ENCODE measurements at regions not wholly inside any gene's neighbourhood (a gene's known extent, or its start where the extent isn't known, plus 50 kb on each side); places are given as distances from the start of the nearest gene placed in this dataset.
"Not testable (repeated sequence)": the region's sequence is repeated elsewhere in the genome, so short reads cannot be mapped to it uniquely, and the experiment has no call there.

DNA sequence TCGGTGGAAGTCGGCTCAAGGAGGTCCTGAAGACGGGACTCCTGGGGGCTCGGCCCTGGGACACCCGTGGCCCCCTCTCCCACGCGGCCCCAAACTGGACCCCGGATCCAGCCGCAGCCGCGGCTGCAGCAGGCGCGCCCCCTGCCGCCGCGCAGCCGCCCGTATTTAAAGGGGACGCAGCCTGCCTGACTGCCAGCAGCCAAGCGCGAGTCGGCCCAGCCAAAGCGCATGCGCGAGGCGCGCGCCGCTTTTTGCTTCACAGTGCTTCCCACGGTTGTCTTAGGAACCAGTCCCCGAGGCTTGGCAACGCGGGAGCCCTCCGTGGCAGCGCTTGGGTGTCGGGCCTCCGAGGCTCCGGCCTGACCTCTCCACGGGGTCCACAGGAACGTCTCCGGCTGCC is 684.4 kb downstream of the KCNJ18 start:
- WGBS, 2 experiments (ENCODE audit: insufficient coverage in 2 of 2): 100% methylated on average over 13 of the region's 41 CpGs; no CpG with 5 or more reads in 1 of the 2 experiments

DNA sequence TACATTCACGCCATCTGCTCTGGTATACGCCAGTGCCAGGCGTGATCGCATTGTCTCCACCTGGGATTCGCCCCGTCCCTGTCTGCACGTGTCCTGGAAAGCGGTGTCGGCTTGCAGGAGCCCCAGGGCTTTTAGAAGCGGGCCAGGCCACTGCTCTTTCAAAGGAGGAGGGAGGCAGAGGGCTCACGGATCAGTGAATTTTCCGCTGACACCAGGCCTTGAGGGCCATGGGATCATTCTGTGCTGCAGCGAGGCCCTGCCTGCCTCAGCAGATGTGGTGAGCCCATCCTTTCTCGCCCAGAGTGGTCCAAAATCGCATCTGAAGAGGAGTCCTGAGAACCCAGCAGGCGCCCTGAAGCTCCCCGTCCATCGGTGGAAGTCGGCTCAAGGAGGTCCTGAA is 686.4 kb downstream of the KCNJ18 start:
- H3K27ac ChIP-seq (ENCODE audit: low read depth, low read length, severe bottlenecking); H3K36me3 ChIP-seq (ENCODE audit: control insufficient read depth, insufficient read depth, low read length); H3K4me1 ChIP-seq (ENCODE audit: control insufficient read depth, insufficient read depth, low read length, poor library complexity, severe bottlenecking); H3K4me3 ChIP-seq (ENCODE audit: extremely low read depth, insufficient read depth, low read length, poor library complexity, severe bottlenecking): not testable (repeated sequence)
- WGBS, 2 experiments (ENCODE audit: insufficient coverage in 2 of 2): no CpG with 5 or more reads among the region's 19 CpGs
- peaks cover 13% of the 10 kb centered on the region for H3K9me3 ChIP-seq (ENCODE audit: control insufficient read depth, low read length)

More for the DNA sequence above, 684.4 kb downstream of the KCNJ18 start:
- not testable (repeated sequence) for H3K4me1 ChIP-seq (ENCODE audit: control insufficient read depth, insufficient read depth, low read length, poor library complexity, severe bottlenecking); H3K36me3 ChIP-seq (ENCODE audit: control insufficient read depth, insufficient read depth, low read length); H3K4me3 ChIP-seq (ENCODE audit: extremely low read depth, insufficient read depth, low read length, poor library complexity, severe bottlenecking); H3K27ac ChIP-seq (ENCODE audit: low read depth, low read length, severe bottlenecking)
- H3K9me3 ChIP-seq (ENCODE audit: control insufficient read depth, low read length): peaks cover 21% of the 10 kb centered on the region

DNA sequence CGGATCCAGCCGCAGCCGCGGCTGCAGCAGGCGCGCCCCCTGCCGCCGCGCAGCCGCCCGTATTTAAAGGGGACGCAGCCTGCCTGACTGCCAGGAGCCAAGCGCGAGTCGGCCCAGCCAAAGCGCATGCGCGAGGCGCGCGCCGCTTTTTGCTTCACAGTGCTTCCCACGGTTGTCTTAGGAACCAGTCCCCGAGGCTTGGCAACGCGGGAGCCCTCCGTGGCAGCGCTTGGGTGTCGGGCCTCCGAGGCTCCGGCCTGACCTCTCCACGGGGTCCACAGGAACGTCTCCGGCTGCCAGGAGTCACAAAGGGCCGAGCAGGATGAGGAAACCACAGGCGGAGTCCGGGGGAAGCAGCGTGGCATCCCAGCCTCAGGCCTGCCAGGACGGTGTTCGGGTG is 689.3 kb downstream of the KCNJ18 start:
- H3K4me1 ChIP-seq (ENCODE audit: control insufficient read depth, insufficient read depth, low read length, poor library complexity, severe bottlenecking); H3K36me3 ChIP-seq (ENCODE audit: control insufficient read depth, insufficient read depth, low read length); H3K9me3 ChIP-seq (ENCODE audit: control insufficient read depth, low read length); H3K27ac ChIP-seq (ENCODE audit: low read depth, low read length, severe bottlenecking); H3K4me3 ChIP-seq (ENCODE audit: extremely low read depth, insufficient read depth, low read length, poor library complexity, severe bottlenecking): not testable (repeated sequence)
- no CpG with 5 or more reads among the region's 40 CpGs for WGBS, 2 experiments (ENCODE audit: insufficient coverage in 2 of 2)

DNA sequence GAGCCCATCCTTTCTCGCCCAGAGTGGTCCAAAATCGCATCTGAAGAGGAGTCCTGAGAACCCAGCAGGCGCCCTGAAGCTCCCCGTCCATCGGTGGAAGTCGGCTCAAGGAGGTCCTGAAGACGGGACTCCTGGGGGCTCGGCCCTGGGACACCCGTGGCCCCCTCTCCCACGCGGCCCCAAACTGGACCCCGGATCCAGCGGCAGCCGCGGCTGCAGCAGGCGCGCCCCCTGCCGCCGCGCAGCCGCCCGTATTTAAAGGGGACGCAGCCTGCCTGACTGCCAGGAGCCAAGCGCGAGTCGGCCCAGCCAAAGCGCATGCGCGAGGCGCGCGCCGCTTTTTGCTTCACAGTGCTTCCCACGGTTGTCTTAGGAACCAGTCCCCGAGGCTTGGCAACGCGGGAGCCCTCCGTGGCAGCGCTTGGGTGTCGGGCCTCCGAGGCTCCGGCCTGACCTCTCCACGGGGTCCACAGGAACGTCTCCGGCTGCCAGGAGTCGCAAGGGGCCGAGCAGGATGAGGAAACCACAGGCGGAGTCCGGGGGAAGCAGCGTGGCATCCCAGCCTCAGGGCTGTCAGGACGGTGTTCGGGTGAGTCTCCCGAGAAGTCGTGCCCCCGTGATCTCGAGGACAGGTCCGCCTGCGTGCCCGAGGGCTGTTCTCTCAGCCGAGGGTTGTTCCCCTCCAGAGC is 691.6 kb downstream of the KCNJ18 start:
- H3K36me3 ChIP-seq (ENCODE audit: control insufficient read depth, insufficient read depth, low read length); H3K4me1 ChIP-seq (ENCODE audit: control insufficient read depth, insufficient read depth, low read length, poor library complexity, severe bottlenecking); H3K4me3 ChIP-seq (ENCODE audit: extremely low read depth, insufficient read depth, low read length, poor library complexity, severe bottlenecking); H3K9me3 ChIP-seq (ENCODE audit: control insufficient read depth, low read length); H3K27ac ChIP-seq (ENCODE audit: low read depth, low read length, severe bottlenecking): not testable (repeated sequence)
- no CpG with 5 or more reads among the region's 60 CpGs for WGBS, 2 experiments (ENCODE audit: insufficient coverage in 2 of 2)

DNA sequence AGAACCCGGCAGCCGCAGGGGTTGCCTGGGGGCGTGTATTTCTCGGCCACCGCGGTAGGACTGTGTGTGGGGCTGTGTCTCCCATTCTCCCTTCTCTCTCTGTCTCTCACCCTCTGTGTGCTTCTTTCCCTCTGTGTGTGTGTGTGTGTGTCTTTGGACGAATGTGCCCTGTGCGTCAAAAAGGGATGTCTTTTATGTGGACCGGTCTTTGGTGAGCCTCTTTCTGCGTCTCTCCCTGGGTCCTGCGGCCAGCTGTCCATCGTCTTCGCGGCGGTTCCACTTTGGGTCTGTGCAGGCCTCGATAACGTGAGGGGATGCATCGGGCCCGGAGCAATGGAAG is 692.1 kb downstream of the KCNJ18 start:
- whole genome bisulfite sequencing, 2 experiments (ENCODE audit: insufficient coverage in 2 of 2): no CpG with 5 or more reads among the region's 19 CpGs
- not testable (repeated sequence) for H3K9me3 ChIP-seq (ENCODE audit: control insufficient read depth, low read length)

DNA sequence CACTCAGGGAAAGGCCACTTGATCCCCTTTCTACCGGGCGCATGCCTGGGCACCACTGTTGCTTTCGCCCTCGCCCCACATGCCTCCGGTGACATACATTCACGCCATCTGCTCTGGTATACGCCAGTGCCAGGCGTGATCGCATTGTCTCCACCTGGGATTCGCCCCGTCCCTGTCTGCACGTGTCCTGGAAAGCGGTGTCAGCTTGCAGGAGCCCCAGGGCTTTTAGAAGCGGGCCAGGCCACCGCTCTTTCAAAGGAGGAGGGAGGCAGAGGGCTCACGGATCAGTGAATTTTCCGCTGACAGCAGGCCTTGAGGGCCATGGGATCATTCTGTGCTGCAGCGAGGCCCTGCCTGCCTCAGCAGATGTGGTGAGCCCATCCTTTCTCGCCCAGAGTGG is 706.1 kb downstream of the KCNJ18 start:
- not testable (repeated sequence) for H3K27ac ChIP-seq (ENCODE audit: low read depth, low read length, severe bottlenecking); H3K4me3 ChIP-seq (ENCODE audit: extremely low read depth, insufficient read depth, low read length, poor library complexity, severe bottlenecking); H3K36me3 ChIP-seq (ENCODE audit: control insufficient read depth, insufficient read depth, low read length); H3K9me3 ChIP-seq (ENCODE audit: control insufficient read depth, low read length); H3K4me1 ChIP-seq (ENCODE audit: control insufficient read depth, insufficient read depth, low read length, poor library complexity, severe bottlenecking)
- WGBS, 2 experiments (ENCODE audit: insufficient coverage in 2 of 2): 100% methylated on average over 2 of the region's 19 CpGs; no CpG with 5 or more reads in 1 of the 2 experiments

More for the DNA sequence above, 692.1 kb downstream of the KCNJ18 start:
- not testable (repeated sequence) for H3K4me1 ChIP-seq (ENCODE audit: control insufficient read depth, insufficient read depth, low read length, poor library complexity, severe bottlenecking); H3K4me3 ChIP-seq (ENCODE audit: extremely low read depth, insufficient read depth, low read length, poor library complexity, severe bottlenecking); H3K27ac ChIP-seq (ENCODE audit: low read depth, low read length, severe bottlenecking); H3K36me3 ChIP-seq (ENCODE audit: control insufficient read depth, insufficient read depth, low read length)

DNA sequence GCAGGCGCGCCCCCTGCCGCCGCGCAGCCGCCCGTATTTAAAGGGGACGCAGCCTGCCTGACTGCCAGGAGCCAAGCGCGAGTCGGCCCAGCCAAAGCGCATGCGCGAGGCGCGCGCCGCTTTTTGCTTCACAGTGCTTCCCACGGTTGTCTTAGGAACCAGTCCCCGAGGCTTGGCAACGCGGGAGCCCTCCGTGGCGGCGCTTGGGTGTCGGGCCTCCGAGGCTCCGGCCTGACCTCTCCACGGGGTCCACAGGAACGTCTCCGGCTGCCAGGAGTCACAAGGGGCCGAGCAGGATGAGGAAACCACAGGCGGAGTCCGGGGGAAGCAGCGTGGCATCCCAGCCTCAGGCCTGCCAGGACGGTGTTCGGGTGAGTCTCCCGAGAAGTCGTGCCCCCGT is 706.7 kb downstream of the KCNJ18 start:
- not testable (repeated sequence) for H3K4me3 ChIP-seq (ENCODE audit: extremely low read depth, insufficient read depth, low read length, poor library complexity, severe bottlenecking); H3K36me3 ChIP-seq (ENCODE audit: control insufficient read depth, insufficient read depth, low read length); H3K9me3 ChIP-seq (ENCODE audit: control insufficient read depth, low read length); H3K4me1 ChIP-seq (ENCODE audit: control insufficient read depth, insufficient read depth, low read length, poor library complexity, severe bottlenecking); H3K27ac ChIP-seq (ENCODE audit: low read depth, low read length, severe bottlenecking)
- WGBS, 2 experiments (ENCODE audit: insufficient coverage in 2 of 2): no CpG with 5 or more reads among the region's 40 CpGs

DNA sequence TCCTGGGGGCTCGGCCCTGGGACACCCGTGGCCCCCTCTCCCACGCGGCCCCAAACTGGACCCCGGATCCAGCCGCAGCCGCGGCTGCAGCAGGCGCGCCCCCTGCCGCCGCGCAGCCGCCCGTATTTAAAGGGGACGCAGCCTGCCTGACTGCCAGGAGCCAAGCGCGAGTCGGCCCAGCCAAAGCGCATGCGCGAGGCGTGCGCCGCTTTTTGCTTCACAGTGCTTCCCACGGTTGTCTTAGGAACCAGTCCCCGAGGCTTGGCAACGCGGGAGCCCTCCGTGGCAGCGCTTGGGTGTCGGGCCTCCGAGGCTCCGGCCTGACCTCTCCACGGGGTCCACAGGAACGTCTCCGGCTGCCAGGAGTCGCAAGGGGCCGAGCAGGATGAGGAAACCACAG is 712.8 kb downstream of the KCNJ18 start:
- H3K36me3 ChIP-seq (ENCODE audit: control insufficient read depth, insufficient read depth, low read length); H3K27ac ChIP-seq (ENCODE audit: low read depth, low read length, severe bottlenecking); H3K4me1 ChIP-seq (ENCODE audit: control insufficient read depth, insufficient read depth, low read length, poor library complexity, severe bottlenecking); H3K4me3 ChIP-seq (ENCODE audit: extremely low read depth, insufficient read depth, low read length, poor library complexity, severe bottlenecking): not testable (repeated sequence)
- WGBS, 2 experiments (ENCODE audit: insufficient coverage in 2 of 2): no CpG with 5 or more reads among the region's 39 CpGs
- peaks cover 19% of the 10 kb centered on the region for H3K9me3 ChIP-seq (ENCODE audit: control insufficient read depth, low read length)

DNA sequence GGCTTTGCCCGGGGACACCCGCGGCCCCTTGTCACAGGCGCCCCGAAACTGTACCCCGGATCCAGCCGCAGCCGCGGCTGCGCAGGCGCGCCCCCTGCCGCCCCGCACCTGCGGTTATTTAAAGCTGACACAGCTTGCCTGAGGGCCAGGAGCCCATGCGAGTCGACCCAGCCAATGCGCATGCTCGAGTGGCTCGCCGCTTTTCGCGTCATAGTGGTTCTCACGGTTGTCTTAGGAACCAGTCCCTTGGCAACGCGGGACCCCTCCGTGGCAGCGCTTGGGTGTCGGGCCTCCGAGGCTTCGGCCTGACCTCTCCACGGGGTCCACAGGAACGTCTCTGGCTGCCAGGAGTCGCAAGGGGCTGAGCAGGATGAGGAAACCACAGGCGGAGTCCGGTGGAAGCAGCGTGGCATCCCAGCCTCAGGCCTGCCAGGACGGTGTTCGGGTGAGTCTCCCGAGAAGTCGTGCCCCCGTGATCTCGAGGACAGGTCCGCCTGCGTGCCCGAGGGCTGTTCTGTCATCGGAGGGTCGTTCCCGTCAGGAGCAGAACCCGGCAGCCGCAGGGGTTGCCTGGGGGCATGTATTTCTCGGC is 716.9 kb downstream of the KCNJ18 start:
- Histone ChIP-seq H3K27ac (ENCODE audit: low read depth, low read length, severe bottlenecking) (no peak overlapping the region), H3K4me3 (ENCODE audit: extremely low read depth, insufficient read depth, low read length, poor library complexity, severe bottlenecking) (no peak overlapping the region), H3K36me3 (ENCODE audit: control insufficient read depth, insufficient read depth, low read length) (no peaks in the 10 kb centered on the region), H3K9me3 (ENCODE audit: control insufficient read depth, low read length) (peaks cover 52% of the 10 kb centered on the region), H3K4me1 (ENCODE audit: control insufficient read depth, insufficient read depth, low read length, poor library complexity, severe bottlenecking) (no peaks in the 10 kb centered on the region)
- WGBS, 2 experiments (ENCODE audit: insufficient coverage in 2 of 2): 89 to 90% methylated on average over 31 to 41 of the region's 52 CpGs

DNA sequence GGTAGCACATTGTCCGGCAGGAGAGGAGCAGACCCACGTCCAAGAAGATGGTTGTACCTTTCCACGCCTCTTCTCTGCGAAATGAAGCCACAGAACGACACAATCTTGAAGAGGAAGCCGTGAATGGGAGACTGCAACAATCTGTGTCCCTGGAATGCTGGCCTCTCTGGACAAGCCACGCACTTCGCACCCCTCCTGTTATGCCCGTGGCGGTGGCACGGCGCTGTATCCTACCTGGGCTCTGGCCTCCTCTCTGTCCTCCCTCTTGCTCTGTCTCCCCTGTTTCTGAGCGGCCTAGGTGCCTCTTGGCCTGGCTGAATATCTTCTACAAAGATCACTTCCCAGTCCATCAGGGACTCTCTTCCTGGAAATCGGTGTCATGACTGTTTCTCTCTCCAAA is 717.8 kb downstream of the KCNJ18 start:
- Histone ChIP-seq H3K4me1 (ENCODE audit: control insufficient read depth, insufficient read depth, low read length, poor library complexity, severe bottlenecking) (no peaks in the 10 kb centered on the region), H3K36me3 (ENCODE audit: control insufficient read depth, insufficient read depth, low read length) (no peaks in the 10 kb centered on the region), H3K27ac (ENCODE audit: low read depth, low read length, severe bottlenecking) (no peak overlapping the region), H3K9me3 (ENCODE audit: control insufficient read depth, low read length) (peaks cover 54% of the 10 kb centered on the region), H3K4me3 (ENCODE audit: extremely low read depth, insufficient read depth, low read length, poor library complexity, severe bottlenecking) (no peak overlapping the region)
- WGBS, 2 experiments (ENCODE audit: insufficient coverage in 2 of 2): 75 to 81% methylated on average over 12 to 14 of the region's 14 CpGs

DNA sequence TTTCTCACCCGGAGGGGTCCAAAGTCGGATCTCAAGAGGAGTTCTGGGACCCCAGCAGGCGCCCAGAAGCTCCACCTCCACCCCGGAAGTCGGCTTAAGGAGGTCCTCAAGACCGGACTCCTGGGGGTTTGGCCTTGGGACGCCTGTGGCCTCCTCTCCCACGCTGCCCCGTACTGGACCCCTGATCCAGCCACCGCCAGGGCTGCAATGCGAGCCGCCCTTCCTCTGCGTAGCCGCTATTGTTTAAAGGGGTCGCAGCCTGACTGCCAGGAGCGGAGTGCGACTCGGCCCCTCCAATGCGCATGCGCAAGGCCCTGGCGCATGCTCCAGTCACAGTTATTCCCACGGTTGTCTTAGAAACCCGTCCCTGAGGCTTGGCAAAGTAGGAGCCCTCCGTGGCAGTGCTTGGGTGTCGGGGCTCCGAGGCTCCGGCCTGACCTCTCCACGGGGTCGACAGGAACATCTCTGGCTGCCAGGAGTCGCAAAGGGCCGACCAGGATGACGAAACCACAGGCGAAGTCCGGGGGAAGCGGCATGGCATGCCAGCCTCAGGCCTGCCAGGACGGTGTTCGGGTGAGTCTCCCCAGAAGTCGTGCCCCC is 719.0 kb downstream of the KCNJ18 start:
- H3K36me3 ChIP-seq (ENCODE audit: control insufficient read depth, insufficient read depth, low read length): no peaks in the 10 kb centered on the region
- 85 to 87% methylated on average over 38 of the region's 38 CpGs for WGBS, 2 experiments (ENCODE audit: insufficient coverage in 2 of 2)
- no peak overlapping the region for H3K27ac ChIP-seq (ENCODE audit: low read depth, low read length, severe bottlenecking)
- no peaks in the 10 kb centered on the region for H3K4me1 ChIP-seq (ENCODE audit: control insufficient read depth, insufficient read depth, low read length, poor library complexity, severe bottlenecking)
- no peak overlapping the region for H3K4me3 ChIP-seq (ENCODE audit: extremely low read depth, insufficient read depth, low read length, poor library complexity, severe bottlenecking)
- peaks cover 58% of the 10 kb centered on the region for H3K9me3 ChIP-seq (ENCODE audit: control insufficient read depth, low read length)
